MM.1S (cell line): ENCODE measurements at regions not wholly inside any gene's neighbourhood (a gene's known extent, or its start where the extent isn't known, plus 50 kb on each side); places are given as distances from the start of the nearest gene placed in this dataset.

Experiments used
- DNase-seq: peaks from one replicate; pipeline ENCODE4 v3.0.0-alpha.2; 2015
- H2AFZ ChIP-seq: fragments of 300-600 bp; sonication (generic); 2 replicates; pipeline ENCODE4 v1.6.0; 2016; ENCODE audit warnings: antibody characterized with exemption, low read length
- H3F3A ChIP-seq: fragments of 300-600 bp; sonication (generic); 2 replicates; pipeline ENCODE4 v1.6.1; 2016; ENCODE audit warnings: mild to moderate bottlenecking, antibody characterized with exemption, low read length, moderate library complexity, mixed read lengths; ENCODE audit not compliant: insufficient read depth
- H3K27ac ChIP-seq: fragments of 300-600 bp; sonication (generic); 2 replicates; pipeline ENCODE4 v1.5.1; 2016; ENCODE audit warnings: mild to moderate bottlenecking, low read length
- H3K27me3 ChIP-seq: fragments of 300-600 bp; sonication (generic); replicated peaks from 2 replicates; pipeline ENCODE4 v1.6.0; 2016; ENCODE audit warnings: low read length; ENCODE audit not compliant: insufficient read depth
- H3K36me3 ChIP-seq: fragments of 300-600 bp; sonication (generic); replicated peaks from 2 replicates; pipeline ENCODE4 v1.6.1; 2016; ENCODE audit warnings: mild to moderate bottlenecking, low read length, mixed read lengths; ENCODE audit not compliant: insufficient read depth
- H3K4me1 ChIP-seq: fragments of 300-600 bp; sonication (generic); 2 replicates; pipeline ENCODE4 v1.6.1; 2016; ENCODE audit warnings: low read length, mixed read lengths
- H3K4me2 ChIP-seq: fragments of 300-600 bp; sonication (generic); 2 replicates; pipeline ENCODE4 v1.6.0; 2016; ENCODE audit warnings: low read depth, low read length
- H3K4me3 ChIP-seq: fragments of 300-600 bp; sonication (generic); 2 replicates; pipeline ENCODE4 v1.5.1; 2016; ENCODE audit warnings: low read length, mixed read lengths
- H3K79me2 ChIP-seq: fragments of 300-600 bp; sonication (generic); 2 replicates; pipeline ENCODE4 v1.6.1; 2016; ENCODE audit warnings: mixed run types, low read length, mixed read lengths
- H3K9ac ChIP-seq: fragments of 300-600 bp; sonication (generic); 2 replicates; pipeline ENCODE4 v1.6.1; 2016; ENCODE audit warnings: low read length, mixed read lengths
- H3K9me2 ChIP-seq: fragments of 300-600 bp; sonication (generic); replicated peaks from 2 replicates; pipeline ENCODE4 v1.6.1; 2016; ENCODE audit warnings: mild to moderate bottlenecking, low read length, mixed read lengths; ENCODE audit not compliant: insufficient read depth
- H3K9me3 ChIP-seq: fragments of 300-600 bp; sonication (generic); replicated peaks from 2 replicates; pipeline ENCODE4 v1.6.1; 2016; ENCODE audit warnings: mild to moderate bottlenecking, low read length, mixed read lengths; ENCODE audit not compliant: insufficient read depth
- H4K20me1 ChIP-seq: fragments of 300-600 bp; sonication (generic); 2 replicates; pipeline ENCODE4 v1.6.1; 2016; ENCODE audit warnings: mild to moderate bottlenecking, low read length, moderate library complexity, mixed read lengths; ENCODE audit not compliant: insufficient read depth
- CTCF ChIP-seq: fragments of 300-600 bp; sonication (generic); IDR thresholded peaks from 2 replicates; pipeline ENCODE4 v1.5.1; 2016; ENCODE audit warnings: antibody characterized with exemption, low read length, mixed read lengths
- EZH2 ChIP-seq: fragments of 300-600 bp; sonication (generic); optimal IDR thresholded peaks from 2 replicates; pipeline ENCODE3; 2017; ENCODE audit warnings: low read depth, mild to moderate bottlenecking, antibody characterized with exemption, low read length, mixed read lengths
- EZH2phosphoT487 ChIP-seq: fragments of 300-600 bp; sonication (generic); IDR thresholded peaks from 2 replicates; pipeline ENCODE4 v1.6.1; 2018; ENCODE audit warnings: antibody characterized with exemption, low read length

- Histone ChIP-seq H3K79me2 (no peaks in the 10 kb centered on the region), H3K36me3 (no peaks in the 10 kb centered on the region), H3F3A (no peaks in the 10 kb centered on the region), H3K27ac (no peak overlapping the region), H3K9me2 (no peaks in the 10 kb centered on the region), H3K27me3 (no peaks in the 10 kb centered on the region), H3K9me3 (no peaks in the 10 kb centered on the region), H3K4me2 (no peak overlapping the region), H3K4me1 (no peaks in the 10 kb centered on the region), H4K20me1 (no peaks in the 10 kb centered on the region), H3K4me3 (no peak overlapping the region), H2AFZ (no peak overlapping the region), H3K9ac (no peak overlapping the region)
- TF ChIP-seq CTCF = no peak
- no peak for TF ChIP-seq EZH2phosphoT487
- TF ChIP-seq EZH2 = no peak
- DNase-seq = no peak
These were observed 167.9 kb upstream of the PGRMC2 start for GRCh38 chr4:128455480-128455879.

GRCh38 chr4:128454881-128455280, 167.3 kb upstream of the PGRMC2 start:
- Histone ChIP-seq H3F3A (no peaks in the 10 kb centered on the region), H3K4me2 (no peak overlapping the region), H3K9me3 (no peaks in the 10 kb centered on the region), H3K27ac (no peak overlapping the region), H2AFZ (0 out of 2 replicates have a peak overlapping the region, but pooled peaks have one; percentile 7), H4K20me1 (no peaks in the 10 kb centered on the region), H3K4me1 (no peaks in the 10 kb centered on the region), H3K9ac (no peak overlapping the region), H3K36me3 (no peaks in the 10 kb centered on the region), H3K4me3 (no peak overlapping the region), H3K27me3 (no peaks in the 10 kb centered on the region), H3K79me2 (no peaks in the 10 kb centered on the region), H3K9me2 (no peaks in the 10 kb centered on the region)
- no peak for DNase-seq
- TF ChIP-seq EZH2phosphoT487 (no peak), CTCF (no peak), EZH2 (no peak)

GRCh38 chr4:128454281-128454871, 166.8 kb upstream of the PGRMC2 start:
- Histone ChIP-seq H3K4me1 (no peaks in the 10 kb centered on the region), H4K20me1 (no peaks in the 10 kb centered on the region), H3K4me3 (no peak overlapping the region), H3K27ac (no peak overlapping the region), H3K36me3 (no peaks in the 10 kb centered on the region), H3F3A (no peaks in the 10 kb centered on the region), H3K27me3 (no peaks in the 10 kb centered on the region), H3K9ac (no peak overlapping the region), H3K4me2 (peak overlapping the region; percentile 19), H3K9me2 (no peaks in the 10 kb centered on the region), H3K79me2 (no peaks in the 10 kb centered on the region), H3K9me3 (no peaks in the 10 kb centered on the region), H2AFZ (0 out of 2 replicates have a peak overlapping the region, but pooled peaks have one; percentile 7)
- peak; percentile 83 for DNase-seq
- TF ChIP-seq EZH2phosphoT487 (no peak), EZH2 (no peak), CTCF (peak; percentile 83)
